PFSK-1 (cell line): ENCODE measurements at regions not wholly inside any gene's neighbourhood (a gene's known extent, or its start where the extent isn't known, plus 50 kb on each side); places are given as distances from the start of the nearest gene placed in this dataset.

Experiments used
- FOXP2 ChIP-seq: optimal IDR thresholded peaks from 2 replicates; pipeline ENCODE3; 2011; ENCODE audit warnings: borderline replicate concordance, control low read depth, inconsistent platforms; ENCODE audit not compliant: insufficient read depth; ENCODE audit errors: extremely low read length, extremely low read depth
- POLR2AphosphoS5 ChIP-seq: IDR thresholded peaks from 2 replicates; pipeline ENCODE4 v1.6.1; 2012; ENCODE audit warnings: low read depth, mild to moderate bottlenecking, control low read depth, low read length, moderate library complexity
- TAF1 ChIP-seq: IDR thresholded peaks from 2 replicates; pipeline ENCODE4 v1.6.1; 2012; ENCODE audit warnings: low read length, control low read depth, borderline replicate concordance; ENCODE audit not compliant: insufficient read depth

DNA sequence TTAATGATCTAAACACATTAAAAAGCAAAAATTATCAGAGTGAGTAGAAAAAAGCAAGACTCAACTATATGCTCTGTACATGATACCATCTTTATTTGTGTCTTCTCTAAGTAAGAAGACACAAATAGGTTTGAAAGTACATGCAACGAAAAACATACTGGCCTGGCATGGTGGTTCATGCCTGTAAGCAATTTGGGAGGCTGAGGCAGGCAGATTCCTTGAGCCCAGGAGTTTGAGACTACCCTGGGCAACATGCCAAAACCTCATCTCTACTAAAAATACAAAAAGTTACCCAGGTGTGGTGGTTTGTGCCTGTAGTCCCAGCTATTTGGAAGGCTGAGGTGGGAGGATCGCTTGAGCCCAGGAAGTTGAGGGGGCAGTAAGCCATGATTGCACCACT is 78.1 kb upstream of the TOMM7 start:
- TF ChIP-seq TAF1 (no peak), FOXP2 (no peak), POLR2AphosphoS5 (no peak)
